ENCODE measurements at regions not wholly inside any gene's neighbourhood (a gene's known extent, or its start where the extent isn't known, plus 50 kb on each side); places are given as distances from the start of the nearest gene placed in this dataset.

GRCh38 chr15:70428211-70428822 lies 330.6 kb upstream of the TLE3 start:
- TF ChIP-seq POLR2AphosphoS5 (IDR thresholded peaks at IDR 0.05), result no peak
- TF ChIP-seq CTCF (IDR thresholded peaks at IDR 0.05), result no peak
- TF ChIP-seq EP300 (IDR thresholded peaks at IDR 0.05), result no peak
